HFFc6 (cell line): ENCODE measurements at regions not wholly inside any gene's neighbourhood (a gene's known extent, or its start where the extent isn't known, plus 50 kb on each side); places are given as distances from the start of the nearest gene placed in this dataset.

Experiments used
- DNase-seq: peaks from one replicate; pipeline ENCODE4 v3.0.0-alpha.2; 2018
- H3K27ac Mint-ChIP-seq: 2 replicates; pipeline ENCODE4 v1.8.0; 2020; ENCODE audit warnings: mild to moderate bottlenecking, mixed read lengths
- H3K27me3 Mint-ChIP-seq: 2 replicates; pipeline ENCODE4 v1.8.0; 2021; ENCODE audit warnings: mild to moderate bottlenecking, moderate library complexity, mixed read lengths; ENCODE audit not compliant: insufficient read depth
- H3K36me3 Mint-ChIP-seq: 2 replicates; pipeline ENCODE4 v1.8.0; 2021; ENCODE audit warnings: low read depth, mixed read lengths
- H3K4me1 Mint-ChIP-seq: 2 replicates; pipeline ENCODE4 v1.8.0; 2020; ENCODE audit warnings: low read depth, mixed read lengths
- H3K4me3 Mint-ChIP-seq: 2 replicates; pipeline ENCODE4 v1.8.0; 2020; ENCODE audit warnings: mild to moderate bottlenecking, moderate library complexity, mixed read lengths
- H3K9me3 Mint-ChIP-seq: 2 replicates; pipeline ENCODE4 v1.8.0; 2020; ENCODE audit warnings: mild to moderate bottlenecking, mixed read lengths
- TF ChIP-seq, protein P1 (sequence below): fragments of 200-600 bp; sonication (generic); IDR thresholded peaks from 2 replicates; pipeline ENCODE4 v1.5.0; 2021; ENCODE audit warnings: antibody characterized with exemption, mild to moderate bottlenecking

DNA sequence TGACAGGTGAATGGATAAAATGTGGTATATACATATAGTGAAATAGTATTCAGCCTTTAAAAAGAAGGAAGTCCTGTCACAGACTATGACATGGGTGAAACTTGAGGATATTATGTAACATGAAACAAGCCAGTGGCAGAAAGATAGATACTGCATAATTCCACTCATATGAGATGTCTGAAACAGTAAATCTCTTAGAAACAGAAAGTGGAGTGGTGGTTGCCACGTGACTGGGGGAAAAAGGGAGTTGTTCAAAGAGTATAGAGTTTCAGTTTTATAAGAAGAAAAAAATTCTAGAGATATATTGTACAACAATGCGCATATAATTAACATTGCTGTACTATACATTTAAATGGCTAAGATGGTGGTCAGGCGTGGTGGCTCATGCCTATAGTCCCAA lies 178.2 kb upstream of the ATP5MC3 start:
- Mint-ChIP-seq H3K27me3 (peaks cover 4% of the 10 kb centered on the region; the same call in 1 of the 2 replicates), H3K9me3 (no peaks in the 10 kb centered on the region), H3K36me3 (no peaks in the 10 kb centered on the region), H3K4me3 (no peak overlapping the region), H3K27ac (no peak overlapping the region), H3K4me1 (no peaks in the 10 kb centered on the region)
- DNase-seq: no peak
- TF ChIP-seq, protein P1, sequence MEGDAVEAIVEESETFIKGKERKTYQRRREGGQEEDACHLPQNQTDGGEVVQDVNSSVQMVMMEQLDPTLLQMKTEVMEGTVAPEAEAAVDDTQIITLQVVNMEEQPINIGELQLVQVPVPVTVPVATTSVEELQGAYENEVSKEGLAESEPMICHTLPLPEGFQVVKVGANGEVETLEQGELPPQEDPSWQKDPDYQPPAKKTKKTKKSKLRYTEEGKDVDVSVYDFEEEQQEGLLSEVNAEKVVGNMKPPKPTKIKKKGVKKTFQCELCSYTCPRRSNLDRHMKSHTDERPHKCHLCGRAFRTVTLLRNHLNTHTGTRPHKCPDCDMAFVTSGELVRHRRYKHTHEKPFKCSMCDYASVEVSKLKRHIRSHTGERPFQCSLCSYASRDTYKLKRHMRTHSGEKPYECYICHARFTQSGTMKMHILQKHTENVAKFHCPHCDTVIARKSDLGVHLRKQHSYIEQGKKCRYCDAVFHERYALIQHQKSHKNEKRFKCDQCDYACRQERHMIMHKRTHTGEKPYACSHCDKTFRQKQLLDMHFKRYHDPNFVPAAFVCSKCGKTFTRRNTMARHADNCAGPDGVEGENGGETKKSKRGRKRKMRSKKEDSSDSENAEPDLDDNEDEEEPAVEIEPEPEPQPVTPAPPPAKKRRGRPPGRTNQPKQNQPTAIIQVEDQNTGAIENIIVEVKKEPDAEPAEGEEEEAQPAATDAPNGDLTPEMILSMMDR: no peak

DNA sequence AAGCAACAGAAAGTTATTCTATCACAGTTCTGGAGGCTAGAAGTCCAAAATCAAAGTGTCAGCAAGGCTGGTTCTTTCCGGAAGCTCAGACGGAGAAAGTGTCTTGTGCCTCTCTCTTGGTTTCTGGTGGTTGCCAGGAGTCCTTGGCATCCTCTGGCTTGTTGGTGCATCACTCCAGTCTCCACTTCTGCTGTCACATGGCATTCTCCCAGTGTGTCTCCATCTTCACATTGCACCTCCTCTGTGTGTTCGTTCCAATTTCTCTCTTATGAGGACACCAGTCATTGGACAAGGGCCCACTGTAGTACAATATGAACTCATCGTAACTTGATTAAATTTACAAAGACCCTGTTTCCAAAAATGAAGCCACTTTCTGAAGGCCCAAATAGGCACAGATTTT lies 175.4 kb upstream of the ATP5MC3 start:
- TF ChIP-seq, protein P1: no peak
- no peaks in the 10 kb centered on the region for H3K27me3 Mint-ChIP-seq
- H3K4me1 Mint-ChIP-seq: no peaks in the 10 kb centered on the region

GRCh38 chr2:175355246-175355645 lies 173.7 kb upstream of the ATP5MC3 start:
- Mint-ChIP-seq H3K36me3 (no peaks in the 10 kb centered on the region), H3K27ac (no peak overlapping the region), H3K4me1 (no peaks in the 10 kb centered on the region; the same call in 1 of the 2 replicates), H3K4me3 (no peak overlapping the region), H3K27me3 (0 out of 2 replicates have a peak, but pooled peaks cover 4% of the 10 kb centered on the region), H3K9me3 (no peaks in the 10 kb centered on the region)
- TF ChIP-seq, protein P1: no peak
- no peak for DNase-seq

More for the DNA sequence above, 175.4 kb upstream of the ATP5MC3 start:
- DNase-seq: no peak
- no peaks in the 10 kb centered on the region for H3K9me3 Mint-ChIP-seq
- H3K36me3 Mint-ChIP-seq: no peaks in the 10 kb centered on the region
- no peak overlapping the region for H3K4me3 Mint-ChIP-seq
- no peak overlapping the region for H3K27ac Mint-ChIP-seq

DNA sequence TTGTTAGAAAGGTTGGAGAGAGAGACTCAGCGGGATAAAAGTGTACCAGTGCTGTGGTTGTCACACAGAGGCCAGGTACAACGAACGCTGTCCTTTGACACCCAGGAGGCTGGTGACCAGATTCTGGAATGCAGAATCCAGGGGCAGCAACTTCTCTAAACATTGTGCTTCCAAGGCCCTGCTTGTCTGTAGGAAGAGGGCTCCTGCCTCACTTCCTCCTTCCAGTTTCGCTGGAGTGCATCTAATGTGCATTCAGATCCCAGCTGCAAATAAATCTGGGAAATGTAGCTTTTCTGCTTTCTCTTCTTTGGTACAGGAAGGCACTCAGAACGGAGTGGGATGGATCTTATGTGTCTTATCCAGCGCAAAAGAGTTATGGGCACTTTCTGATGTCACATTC lies 171.8 kb upstream of the ATP5MC3 start:
- Mint-ChIP-seq H3K4me1 (no peaks in the 10 kb centered on the region; the same call in 1 of the 2 replicates), H3K36me3 (no peaks in the 10 kb centered on the region), H3K27me3 (peaks cover 4% of the 10 kb centered on the region; the same call in 1 of the 2 replicates), H3K4me3 (no peak overlapping the region), H3K9me3 (no peaks in the 10 kb centered on the region), H3K27ac (no peak overlapping the region)
- TF ChIP-seq, protein P1: no peak
- no peak for DNase-seq

DNA sequence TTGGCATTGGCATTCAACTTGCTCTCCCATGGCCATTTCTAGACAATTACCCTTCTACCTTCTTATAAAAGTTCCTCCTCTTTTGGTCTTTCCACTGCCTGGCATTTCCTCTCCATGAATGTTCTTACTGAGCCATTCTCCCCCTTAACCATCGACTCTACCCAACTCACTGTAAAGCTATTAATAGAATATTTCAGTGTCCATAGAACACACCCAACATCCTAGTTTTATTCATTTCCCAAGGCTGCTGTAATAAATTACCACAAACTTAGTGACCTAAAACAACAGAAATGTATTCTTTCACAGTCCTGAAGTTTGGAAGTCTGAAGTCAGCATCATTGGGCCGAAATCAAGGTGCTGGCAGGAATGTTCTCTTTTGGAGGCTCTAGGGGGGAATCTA lies 170.0 kb upstream of the ATP5MC3 start:
- H3K27ac Mint-ChIP-seq: no peak overlapping the region
- TF ChIP-seq, protein P1: no peak
- no peaks in the 10 kb centered on the region for H3K36me3 Mint-ChIP-seq
- H3K9me3 Mint-ChIP-seq: no peaks in the 10 kb centered on the region
- no peaks in the 10 kb centered on the region; the same call in 1 of the 2 replicates for H3K4me1 Mint-ChIP-seq
- no peak overlapping the region for H3K4me3 Mint-ChIP-seq
- H3K27me3 Mint-ChIP-seq: peaks cover 4% of the 10 kb centered on the region; the same call in 1 of the 2 replicates
- DNase-seq: no peak

DNA sequence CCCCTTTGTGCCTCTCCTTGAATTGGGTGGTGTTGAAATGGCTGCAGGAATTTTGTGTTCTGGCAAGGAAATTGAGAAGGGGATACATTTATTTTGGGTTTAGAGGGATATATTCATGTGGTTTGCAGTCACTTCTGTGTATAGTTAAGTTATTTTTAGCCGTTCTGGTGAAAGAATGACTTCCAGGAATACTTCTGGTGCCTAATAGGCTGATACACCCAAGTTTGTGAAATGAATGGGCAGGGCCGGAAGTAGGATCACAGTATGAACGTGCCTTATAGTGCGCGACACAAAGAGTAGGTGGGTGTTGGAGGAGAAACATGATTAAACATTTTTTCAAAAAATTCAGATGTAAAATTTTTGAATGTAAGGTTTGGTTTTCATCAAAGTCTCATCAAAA lies 168.6 kb upstream of the ATP5MC3 start:
- peaks cover 8% of the 10 kb centered on the region; the same call in 1 of the 2 replicates for H3K27me3 Mint-ChIP-seq
- H3K4me3 Mint-ChIP-seq: no peak overlapping the region
- no peaks in the 10 kb centered on the region for H3K9me3 Mint-ChIP-seq
- TF ChIP-seq, protein P1: no peak
- no peak overlapping the region for H3K27ac Mint-ChIP-seq
- no peak for DNase-seq
- H3K4me1 Mint-ChIP-seq: no peaks in the 10 kb centered on the region; the same call in 1 of the 2 replicates
- H3K36me3 Mint-ChIP-seq: no peaks in the 10 kb centered on the region
